HG03520 (cell line): ENCODE measurements at regions not wholly inside any gene's neighbourhood (a gene's known extent, or its start where the extent isn't known, plus 50 kb on each side); places are given as distances from the start of the nearest gene placed in this dataset.

Experiments
- ATAC-seq: cut with Tn5 transposase; IDR thresholded peaks from one replicate; pipeline ENCODE4 v1.9.1; 2021; ENCODE audit warnings: mild to moderate bottlenecking, moderate library complexity; ENCODE audit not compliant: unreplicated experiment

- ATAC-seq = no peak
These were observed 233.4 kb upstream of the NLRP1 start for GRCh38 chr17:5817475-5818395.

- ATAC-seq = no peak
These were observed 235.1 kb upstream of the NLRP1 start for GRCh38 chr17:5819396-5819795.

DNA sequence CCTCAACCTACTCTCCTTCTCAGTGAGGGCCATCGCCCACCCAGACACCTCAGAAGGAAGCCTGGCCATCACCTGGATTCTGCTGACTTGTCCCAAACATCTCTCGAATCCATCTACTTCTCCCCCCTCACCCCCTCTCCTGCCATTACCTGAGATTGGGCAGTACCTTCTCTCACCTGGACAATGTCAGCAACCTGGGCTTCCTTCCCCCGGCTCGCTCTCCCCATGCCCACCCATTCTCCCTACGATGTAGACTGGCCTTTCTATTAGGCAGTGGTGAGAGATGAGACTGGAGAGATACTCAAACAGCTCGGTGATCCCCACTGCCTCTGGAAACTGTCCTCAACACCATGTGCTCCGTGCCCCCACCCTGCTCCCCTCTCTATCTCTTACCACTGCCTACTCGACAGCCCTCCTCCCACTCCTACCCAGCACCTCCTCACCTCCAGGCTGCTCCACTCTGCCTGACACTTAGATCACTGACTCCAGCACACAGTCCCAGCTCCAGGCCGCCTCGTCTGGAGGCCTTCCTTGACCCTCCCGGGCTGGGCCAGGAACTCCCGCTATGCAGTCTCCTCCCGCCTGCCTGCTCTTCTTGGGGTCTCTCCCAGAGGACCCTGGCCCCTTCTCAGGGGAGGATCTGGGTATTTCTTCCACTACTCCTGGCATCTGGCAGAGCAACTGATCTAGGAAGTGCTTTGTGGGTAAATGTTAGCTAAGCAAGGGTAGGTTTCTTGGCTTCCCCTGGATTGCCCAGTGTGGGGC is 235.8 kb upstream of the NLRP1 start:
- no peak for ATAC-seq

DNA sequence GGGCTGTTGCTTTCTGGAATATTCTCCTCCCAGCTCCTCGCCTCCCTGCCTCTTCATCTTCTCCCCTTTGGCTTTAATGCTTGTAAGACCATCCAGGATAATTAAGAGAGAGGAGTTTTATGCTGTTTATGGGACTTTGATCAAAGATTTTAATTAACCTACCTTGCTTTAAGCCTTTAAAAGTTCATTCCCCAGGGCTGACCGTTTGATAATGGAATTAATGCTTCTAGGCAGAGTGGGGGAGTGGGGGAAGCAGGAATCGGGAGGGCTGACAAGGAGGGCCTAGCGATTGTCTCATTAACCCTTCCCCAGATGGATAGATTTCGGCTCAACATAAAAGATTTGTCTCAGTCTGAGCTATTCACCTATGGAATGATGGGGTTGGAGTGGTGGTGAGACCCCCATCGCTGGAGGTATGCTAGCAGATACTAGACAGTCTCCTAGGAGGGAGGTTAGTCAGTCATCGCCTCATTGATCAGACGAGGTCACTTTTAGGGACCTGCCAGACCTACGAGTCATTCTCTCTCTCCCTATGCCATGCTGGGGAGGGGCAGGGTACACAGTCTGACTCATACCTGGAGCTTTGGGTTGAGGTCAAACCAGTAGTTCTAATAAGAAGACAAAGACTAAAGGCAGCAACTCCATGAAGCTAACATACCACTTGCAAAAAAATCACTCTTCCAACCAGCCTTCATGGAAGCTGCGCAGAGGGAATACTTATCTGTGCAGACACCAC is 236.6 kb upstream of the NLRP1 start:
- no peak for ATAC-seq

DNA sequence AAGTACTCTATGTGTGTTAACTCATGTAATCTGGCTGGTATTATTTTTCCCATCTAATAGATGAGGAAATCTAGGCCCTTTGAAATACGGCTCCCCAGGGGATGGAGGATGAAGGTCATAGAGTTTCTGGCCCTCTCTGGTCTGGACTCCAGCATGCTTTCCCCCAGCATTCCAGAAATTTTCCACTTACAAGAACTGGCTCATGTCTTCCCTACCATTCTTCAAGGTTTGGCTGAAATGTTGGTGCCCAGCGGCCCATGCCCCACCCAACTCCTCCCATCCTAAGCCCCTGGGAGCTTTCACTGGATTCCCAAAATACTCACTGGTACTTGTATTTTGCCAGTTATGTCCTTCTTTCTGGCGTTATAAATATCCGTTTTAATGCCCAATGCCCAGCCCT is 237.5 kb upstream of the NLRP1 start:
- no peak for ATAC-seq

- ATAC-seq = no peak
These were observed 238.2 kb upstream of the NLRP1 start for GRCh38 chr17:5822281-5823060.

- ATAC-seq = no peak
These were observed 238.9 kb upstream of the NLRP1 start for GRCh38 chr17:5823219-5823618.

GRCh38 chr17:5825717-5826330 is 241.5 kb upstream of the NLRP1 start:
- ATAC-seq = no peak

GRCh38 chr17:5826384-5826783 is 242.1 kb upstream of the NLRP1 start:
- ATAC-seq = no peak

- no peak for ATAC-seq
These were observed 239.3 kb upstream of the WSCD1 start for GRCh38 chr17:5830921-5831320.

DNA sequence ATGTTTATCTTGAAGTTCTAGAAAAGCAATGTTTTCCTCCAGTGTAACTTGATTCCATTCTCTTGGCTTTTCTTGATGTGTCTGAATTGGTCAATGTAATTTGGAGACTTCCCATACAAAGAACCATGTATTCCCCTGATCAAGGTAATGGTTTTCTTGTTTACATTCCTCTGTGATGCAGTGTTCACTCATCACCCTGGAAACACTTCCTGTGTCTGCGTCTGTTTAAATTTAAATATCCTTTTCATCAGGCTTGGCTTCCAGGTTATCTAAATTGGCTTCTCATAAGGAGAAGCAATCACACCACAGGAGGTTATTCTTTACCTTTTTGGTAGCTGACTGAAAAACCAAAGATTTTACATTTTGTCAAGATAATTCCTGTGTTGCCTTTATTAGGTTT is 237.3 kb upstream of the WSCD1 start:
- no peak for ATAC-seq

- ATAC-seq = no peak
These were observed 233.1 kb upstream of the WSCD1 start for GRCh38 chr17:5837055-5837491.

DNA sequence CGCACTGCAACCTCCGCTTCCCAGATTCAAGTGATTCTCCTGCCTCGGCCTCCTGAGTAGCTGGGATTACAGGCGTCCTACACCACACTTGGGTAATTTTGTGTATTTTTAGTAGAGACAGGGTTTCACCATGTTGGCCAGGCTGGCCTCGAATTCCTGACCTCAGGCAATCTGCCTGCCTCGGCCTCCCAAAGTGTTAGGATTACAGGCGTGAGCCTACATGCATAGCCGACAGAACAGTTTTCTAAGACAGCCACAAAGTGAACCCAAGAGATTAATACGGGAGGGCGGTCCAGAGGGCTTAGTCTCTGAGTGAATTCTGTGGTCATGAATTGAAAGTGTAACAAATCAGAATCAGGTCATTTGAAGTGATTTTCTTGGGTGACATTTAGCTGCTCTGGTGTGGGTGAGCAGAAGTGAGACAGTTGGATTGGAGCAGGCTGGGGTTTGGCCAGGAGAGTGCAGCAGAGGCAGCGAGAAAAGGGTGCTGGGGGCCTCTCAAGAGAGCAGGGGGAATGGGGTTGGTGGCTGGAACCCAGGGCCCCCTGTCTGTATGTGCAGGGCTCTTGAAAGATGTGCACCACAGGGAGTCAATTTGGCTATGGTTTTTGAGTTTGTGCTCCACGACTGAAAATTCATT is 231.4 kb upstream of the WSCD1 start:
- ATAC-seq = no peak

DNA sequence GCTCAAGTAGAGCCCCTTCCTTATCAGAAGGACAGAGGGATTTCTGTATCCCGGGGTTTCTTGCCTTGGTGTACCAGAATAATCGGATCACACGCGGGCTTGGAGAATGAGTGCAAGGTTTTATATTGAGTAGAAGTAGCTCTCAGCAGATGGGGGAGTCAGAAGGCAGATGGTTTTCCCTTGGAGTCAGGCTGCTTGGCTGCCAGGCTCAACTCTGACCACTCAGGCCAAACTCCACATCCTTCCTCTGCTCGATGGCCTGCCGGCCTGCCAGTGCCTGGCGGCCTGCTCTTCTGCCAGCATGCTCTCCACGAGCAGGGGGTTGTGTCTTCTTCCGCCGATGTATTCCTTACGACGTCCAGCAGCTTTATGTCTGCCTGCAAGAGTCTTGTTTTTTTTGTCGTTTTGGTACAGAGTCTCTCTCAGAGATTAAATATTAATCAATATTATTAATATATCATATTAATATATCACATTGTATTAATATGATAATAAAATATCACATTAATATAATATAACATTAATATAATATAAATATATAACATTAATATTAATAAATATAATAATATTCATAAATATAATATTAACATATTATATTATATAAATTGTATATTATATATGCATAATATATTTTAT is 229.2 kb upstream of the WSCD1 start:
- ATAC-seq = no peak

- ATAC-seq = no peak
These were observed 228.3 kb upstream of the WSCD1 start for GRCh38 chr17:5841862-5842261.

GRCh38 chr17:5843366-5844026 is 226.7 kb upstream of the WSCD1 start:
- no peak for ATAC-seq

DNA sequence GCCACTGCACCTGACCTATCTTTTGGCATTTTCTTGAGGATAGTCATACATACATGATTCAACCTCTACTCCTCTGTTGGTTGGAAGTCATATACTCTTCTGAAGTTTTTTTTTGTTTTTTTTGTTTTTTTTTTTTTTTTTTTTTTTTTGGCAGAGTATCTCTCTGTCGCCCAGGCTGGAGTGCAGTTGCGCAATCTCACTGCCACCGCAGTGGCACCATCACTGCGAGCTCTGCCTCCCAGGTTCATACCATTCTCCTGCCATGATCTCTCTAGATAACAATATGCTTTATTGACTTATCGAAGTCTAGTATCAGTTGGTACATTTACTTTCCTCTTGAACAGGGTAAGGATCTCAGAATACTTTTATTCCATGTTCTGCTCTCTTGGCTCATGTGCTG is 224.2 kb upstream of the WSCD1 start:
- ATAC-seq = no peak

GRCh38 chr17:5854871-5855554 is 215.2 kb upstream of the WSCD1 start:
- no peak for ATAC-seq
